AG20443 (cell line): ENCODE measurements at regions not wholly inside any gene's neighbourhood (a gene's known extent, or its start where the extent isn't known, plus 50 kb on each side); places are given as distances from the start of the nearest gene placed in this dataset.
"Not testable (repeated sequence)": the region's sequence is repeated elsewhere in the genome, so short reads cannot be mapped to it uniquely, and the experiment has no call there.

ENCODE experiments used
- DNase-seq: peaks from one replicate; pipeline ENCODE4 v3.0.0; 2012; ENCODE audit warnings: low spot score, mixed read lengths

DNA sequence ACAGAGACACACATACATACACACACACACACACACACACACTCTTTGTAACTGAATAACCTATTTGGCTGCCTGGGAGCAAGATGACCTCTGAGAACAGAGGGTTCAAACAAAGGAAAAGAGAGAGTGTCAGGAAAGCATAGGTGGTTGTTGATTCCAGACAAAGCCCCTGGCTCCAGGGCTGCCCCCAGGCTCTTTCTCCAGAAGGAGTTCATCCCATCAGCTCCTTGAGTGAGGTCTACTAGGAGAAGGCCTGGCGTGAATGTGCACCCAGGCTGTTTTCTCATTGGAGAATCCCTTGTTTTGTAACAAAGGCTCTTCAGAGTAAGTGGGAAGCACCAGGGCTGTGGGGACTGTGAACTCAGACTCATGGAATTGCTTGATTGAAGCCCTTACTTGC, 151.9 kb downstream of the EMP1 start:
- DNase-seq, result no peak

GRCh38 chr12:13347241-13348043, 150.9 kb downstream of the EMP1 start:
- DNase-seq, result peak; percentile 80

DNA sequence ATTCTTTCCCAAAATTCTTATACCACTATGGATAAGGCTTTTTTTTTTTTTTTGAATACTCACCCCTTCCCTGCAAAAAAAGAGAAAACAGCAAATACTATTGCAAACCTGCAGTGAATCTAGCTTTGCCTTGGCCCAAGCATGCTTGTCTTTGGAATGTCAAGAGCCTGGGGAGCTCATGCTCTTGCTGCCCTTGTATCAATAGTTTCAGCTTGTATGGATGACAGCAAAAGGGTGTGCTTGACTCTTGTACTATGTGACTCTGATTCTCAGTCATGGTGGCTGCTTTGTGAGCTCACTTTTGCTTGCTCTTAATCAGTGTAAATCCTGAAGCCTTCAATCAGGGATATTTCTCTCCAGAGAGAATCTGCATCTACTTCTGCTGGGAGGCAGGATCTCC, 149.2 kb downstream of the EMP1 start:
- no peak for DNase-seq

DNA sequence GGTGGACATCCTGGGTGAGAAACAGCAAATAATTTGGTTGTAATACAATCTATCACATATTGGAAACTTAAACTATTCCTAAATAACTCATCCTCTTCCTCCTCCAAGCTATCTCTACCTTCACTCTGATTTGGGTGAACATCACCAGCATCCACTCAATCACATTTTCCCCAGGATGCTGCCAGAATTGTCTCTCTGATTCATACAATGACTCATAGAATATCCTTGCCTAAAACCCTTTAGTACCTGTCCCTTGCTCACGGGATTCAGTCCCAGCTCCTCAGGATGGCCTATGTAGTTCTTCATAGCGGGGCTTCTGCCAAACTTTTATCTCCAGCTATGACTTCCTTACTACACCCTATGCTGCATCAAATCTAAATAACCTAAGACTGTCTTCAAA, 146.8 kb downstream of the EMP1 start:
- no peak for DNase-seq

DNA sequence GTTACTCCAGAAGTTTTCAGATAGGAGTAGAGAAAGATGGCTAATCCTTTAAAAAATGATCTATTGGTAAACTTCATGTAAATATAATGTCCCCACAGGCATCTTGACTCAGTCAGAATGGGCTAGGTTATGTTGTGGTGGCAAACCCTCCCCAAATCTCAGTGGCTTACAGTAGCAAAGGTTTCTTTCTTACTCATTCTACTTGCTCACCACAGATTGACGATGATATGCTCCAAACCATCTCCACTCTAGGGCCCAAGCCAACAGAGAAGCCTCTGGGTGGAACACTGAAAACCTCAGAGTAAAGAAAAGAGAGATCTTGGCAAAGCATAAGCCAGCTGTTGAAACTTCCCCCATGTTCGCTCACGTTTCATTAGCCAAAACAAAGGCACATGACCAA, 146.4 kb downstream of the EMP1 start:
- DNase-seq, result peak; percentile 24

- no peak for DNase-seq
Observed at GRCh38 chr12:13340149-13340548, 143.6 kb downstream of the EMP1 start.

DNA sequence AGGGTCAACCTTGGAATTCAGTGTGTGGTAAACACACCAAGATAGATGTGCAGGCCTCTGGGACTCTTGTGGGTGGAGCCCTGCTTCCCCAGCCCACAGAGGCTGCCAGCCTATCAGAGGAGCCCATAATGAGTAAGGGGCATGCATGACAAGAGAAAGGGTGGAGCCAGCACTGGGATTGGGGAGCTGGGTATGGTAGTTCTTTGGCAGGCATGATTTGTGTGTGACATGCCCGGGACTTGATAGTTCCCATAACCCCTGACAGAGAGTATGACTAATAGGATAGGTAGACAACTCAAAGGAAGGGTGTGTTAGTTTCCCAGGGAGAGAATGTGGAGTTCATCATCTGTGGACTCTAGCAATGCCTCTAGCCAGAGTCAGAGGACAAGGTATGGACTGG, 143.0 kb downstream of the EMP1 start:
- DNase-seq, result no peak

DNA sequence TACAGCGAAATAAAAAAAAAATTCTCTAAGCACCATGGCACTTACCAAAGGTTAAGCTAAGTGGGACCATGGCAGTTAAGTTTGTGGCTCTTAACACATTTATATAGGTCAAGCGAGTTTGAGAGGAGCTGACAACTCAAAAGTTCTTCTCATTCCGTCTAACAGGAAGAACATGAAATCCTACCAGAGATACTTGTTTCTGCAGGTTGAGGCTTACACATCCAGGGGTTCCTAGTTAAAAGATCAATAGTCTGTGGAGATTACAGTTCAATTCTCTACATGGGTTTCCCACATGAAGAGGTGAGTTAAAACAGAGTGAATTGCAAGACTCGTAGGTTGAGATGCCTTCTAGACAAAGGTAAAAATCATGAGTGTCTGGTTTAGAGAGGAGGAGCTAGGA, 142.6 kb downstream of the EMP1 start:
- no peak for DNase-seq

DNA sequence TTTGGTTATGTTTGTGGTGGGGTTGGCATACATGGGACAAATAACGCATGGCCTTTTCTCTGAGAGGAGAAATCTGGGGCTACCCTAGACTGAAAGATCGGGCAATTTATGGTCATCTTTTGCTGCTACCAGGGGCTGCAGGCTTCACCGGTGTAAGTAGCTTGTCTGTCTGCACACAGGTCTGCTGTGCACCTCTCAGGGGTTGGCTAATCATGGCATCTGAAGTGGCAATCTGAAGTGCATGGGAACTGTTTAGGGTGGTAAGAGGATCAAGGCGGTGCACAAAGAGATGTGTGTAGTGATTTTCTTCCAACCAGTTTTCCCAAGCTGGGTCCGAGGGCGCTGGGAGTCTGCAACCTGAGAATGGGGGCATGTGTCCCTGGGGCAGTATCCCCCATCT, 141.3 kb downstream of the EMP1 start:
- no peak for DNase-seq

DNA sequence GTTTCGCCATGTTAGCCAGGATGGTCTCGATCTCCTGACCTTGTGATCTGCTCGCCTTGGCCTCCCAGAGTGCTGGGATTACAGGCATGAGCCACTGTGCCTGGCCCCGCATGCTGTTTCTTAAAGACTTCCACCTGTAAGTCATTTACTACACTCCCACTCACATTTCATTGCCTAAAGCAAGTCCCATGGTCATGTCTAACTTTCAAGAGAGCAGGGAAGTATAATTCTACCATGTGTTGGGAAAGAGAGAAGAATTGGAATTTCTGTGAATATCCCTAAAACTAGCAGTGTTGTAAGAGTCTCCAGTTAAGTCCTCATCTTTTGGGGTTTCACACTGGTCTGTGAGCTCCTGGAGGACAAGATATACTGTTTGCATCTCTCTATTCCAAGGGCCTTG, 139.7 kb downstream of the EMP1 start:
- no peak for DNase-seq

DNA sequence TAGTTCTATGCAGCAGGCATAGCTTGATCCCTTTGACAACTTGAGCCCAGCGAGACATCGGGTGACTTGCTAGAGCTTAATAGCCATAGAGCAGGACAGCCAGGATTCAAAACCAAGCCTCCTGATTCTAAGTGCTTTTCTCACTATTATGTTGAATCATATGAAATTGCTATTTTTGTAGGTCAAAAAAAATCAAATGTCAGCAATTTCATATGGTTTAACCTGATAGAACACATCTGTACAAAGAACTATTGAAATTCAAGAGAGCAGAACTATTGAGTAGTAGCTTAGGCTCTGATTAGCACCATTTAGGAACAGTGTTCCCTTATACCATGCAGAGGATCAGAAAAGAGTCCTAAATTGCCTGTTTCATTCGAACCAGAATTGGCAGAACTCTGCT, 132.0 kb downstream of the EMP1 start:
- no peak for DNase-seq

GRCh38 chr12:13326076-13326475, 129.6 kb downstream of the EMP1 start:
- DNase-seq, result no peak

GRCh38 chr12:13325037-13325436, 128.5 kb downstream of the EMP1 start:
- DNase-seq, result not testable (repeated sequence)

GRCh38 chr12:13318231-13319015, 121.9 kb downstream of the EMP1 start:
- no peak for DNase-seq

DNA sequence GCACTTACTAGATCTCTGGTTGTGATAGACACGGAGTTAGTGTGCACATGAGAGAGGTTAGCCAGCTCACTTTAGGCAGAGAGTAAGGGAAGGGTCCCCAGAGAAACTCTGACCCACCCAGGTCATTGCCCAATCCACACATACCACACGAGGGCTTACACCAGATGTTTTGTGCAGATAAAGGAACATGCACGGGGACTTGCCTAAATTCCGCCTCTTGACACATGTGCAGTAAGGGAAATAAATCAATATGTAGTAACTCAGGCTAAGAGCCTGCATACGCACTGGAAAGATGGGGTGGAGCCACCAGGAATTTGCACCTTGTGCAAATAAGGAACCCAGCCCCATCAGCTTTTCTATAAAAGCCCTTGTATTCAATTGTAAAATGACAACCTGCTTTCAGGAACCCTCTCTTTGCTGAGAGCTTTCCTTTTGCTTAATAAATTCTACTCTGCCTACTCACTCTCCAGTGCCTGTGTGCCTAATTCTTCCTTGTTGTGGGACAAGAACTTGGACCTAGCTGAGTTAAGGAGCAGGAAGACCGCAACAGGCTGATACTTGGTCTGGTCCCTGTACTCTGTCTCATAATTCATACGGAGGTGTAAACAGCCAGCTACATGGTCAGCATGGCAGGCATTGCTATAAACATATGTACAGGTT, 120.2 kb downstream of the EMP1 start:
- DNase-seq, result no peak

DNA sequence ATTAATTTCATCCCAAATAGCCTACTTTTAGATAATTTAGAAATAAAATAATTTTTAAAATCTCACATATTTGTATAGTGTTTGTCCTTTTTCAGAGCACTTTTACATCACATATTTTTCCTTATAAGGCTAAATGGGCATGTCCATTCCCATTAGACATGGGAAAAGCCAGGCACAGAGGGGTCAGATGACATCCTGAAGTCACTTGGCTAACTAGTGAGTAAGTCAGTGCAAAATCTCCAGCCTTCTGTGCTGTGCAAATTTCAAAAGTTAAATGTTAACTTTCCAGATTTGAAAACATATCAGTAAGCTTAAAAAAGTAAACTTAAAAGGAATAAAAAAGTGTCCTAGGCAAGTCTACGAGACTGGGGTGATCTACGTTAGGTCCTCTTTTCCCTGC, 117.4 kb downstream of the EMP1 start:
- no peak for DNase-seq

GRCh38 chr12:13311551-13311950, 115.0 kb downstream of the EMP1 start:
- DNase-seq, result no peak

DNA sequence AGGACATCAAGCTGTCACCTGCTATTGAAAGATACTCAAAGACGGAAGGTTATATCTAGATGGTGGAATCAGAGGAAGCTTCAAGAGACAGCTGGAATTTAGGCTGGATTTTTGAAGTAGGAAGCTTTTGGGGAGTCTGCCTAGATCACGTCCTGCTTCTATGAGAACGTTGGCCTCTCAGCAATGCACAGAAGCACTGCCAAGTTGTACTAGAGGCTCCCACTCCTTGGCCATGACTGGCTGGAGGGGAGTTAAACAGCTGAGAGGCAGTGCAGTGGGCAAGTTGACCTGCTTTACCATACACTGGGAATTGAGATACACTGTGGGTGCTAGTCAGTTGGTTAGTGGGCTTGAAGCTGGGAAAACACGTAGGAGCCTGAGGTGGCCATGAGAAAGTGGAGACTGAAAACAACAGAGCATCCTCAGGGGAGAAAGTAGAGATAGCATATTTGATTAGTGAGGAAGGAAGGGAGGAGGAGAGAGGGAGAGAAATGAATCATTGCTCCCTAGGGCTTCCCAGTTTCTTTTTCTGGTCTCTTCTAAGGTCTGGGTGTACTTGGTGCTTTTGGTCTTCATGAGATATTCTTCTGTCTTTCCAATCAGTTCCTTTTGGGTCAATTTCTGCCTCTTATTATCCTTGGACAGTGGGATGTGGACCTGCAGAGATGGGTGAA, 110.8 kb downstream of the EMP1 start:
- no peak for DNase-seq

DNA sequence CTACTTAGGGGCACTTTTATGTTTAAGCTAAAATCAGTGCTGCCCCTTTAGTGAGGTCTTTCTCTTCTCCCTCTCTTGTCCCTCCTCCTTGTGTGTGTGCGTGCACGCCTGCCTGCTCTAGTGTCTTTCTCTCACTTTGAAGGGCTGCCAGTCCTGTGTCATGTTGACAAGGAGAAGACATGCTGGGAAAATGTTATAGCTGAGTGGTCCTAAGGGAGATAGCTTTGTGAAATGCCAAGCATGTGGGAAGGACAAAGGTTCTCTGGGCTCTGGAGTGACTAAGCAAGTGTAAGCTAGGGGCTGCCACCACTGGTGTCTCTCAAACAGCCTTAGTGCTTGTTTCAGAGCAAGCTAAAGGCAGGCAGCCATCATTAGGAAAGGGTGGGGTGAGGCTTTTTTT, 108.4 kb downstream of the EMP1 start:
- DNase-seq, result no peak

GRCh38 chr12:13299457-13299856, 102.9 kb downstream of the EMP1 start:
- no peak for DNase-seq

DNA sequence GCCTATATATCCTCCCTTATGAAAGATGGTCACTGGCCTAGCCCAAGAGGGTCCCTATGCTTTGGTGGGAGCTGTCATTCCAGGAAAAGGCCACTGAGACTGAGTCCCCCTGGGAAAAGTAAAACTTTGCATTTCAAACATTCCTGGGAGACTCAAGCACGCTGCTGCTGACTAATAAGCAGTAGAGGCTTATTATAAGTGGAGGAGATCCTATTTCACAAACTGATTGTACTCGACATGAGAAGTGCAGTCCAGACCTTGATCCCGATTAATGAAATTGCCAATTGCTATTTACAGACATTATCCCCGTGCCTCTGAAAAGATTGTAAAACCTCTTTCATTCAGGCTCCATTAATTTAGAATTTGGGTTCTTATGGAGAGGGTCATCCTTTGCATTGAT, 96.6 kb downstream of the EMP1 start:
- peak; percentile 24 for DNase-seq

DNA sequence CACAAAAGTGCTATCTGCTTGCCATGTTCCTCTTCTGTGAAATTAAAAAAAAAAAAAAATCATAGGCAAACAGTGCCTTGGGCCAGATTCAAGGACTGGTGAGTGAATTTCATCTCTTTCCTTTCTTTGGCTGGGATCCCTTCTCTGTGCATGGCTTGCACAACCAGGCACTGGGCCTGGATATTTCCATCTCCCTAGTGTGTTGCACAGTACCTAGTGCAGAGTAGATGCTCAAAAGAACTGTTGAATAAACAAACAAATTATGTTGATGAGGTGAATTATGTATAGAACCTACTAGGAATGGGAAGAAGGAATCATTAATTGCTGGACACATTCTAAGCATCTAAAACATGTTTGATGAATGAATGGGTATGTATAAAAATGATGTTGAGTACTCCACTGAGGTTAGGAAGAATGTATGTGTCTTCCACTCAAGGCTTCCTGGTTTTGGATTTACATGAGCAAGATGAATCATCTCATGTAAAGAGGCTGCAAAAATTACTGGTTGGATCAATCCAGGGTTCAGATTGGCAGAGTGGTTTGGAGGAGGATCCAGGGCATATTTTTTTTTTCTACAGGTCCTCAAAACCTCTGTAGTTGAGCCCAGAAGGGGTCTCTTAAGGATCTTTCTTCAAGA, 93.2 kb downstream of the EMP1 start:
- peak; percentile 35 for DNase-seq
